Smooth muscle cell (in vitro differentiated cells): ENCODE measurements at regions not wholly inside any gene's neighbourhood (a gene's known extent, or its start where the extent isn't known, plus 50 kb on each side); places are given as distances from the start of the nearest gene placed in this dataset.

ENCODE experiments used
- DNase-seq: peaks from one replicate; lab custom pipeline; 2025; ENCODE audit not compliant: unreplicated experiment; lab: John Stamatoyannopoulos, UW
- H2AFZ ChIP-seq: fragments of 200-600 bp; sonication (generic); 2 replicates; pipeline ENCODE4 v1.6.0; 2016; ENCODE audit warnings: antibody characterized with exemption, low read depth, mild to moderate bottlenecking
- H3F3A ChIP-seq: fragments of 200-600 bp; sonication (generic); 2 replicates; pipeline ENCODE4 v1.6.0; 2017; ENCODE audit warnings: antibody characterized with exemption, low read depth
- H3K27ac ChIP-seq: fragments of 200-600 bp; sonication (generic); 2 replicates; pipeline ENCODE4 v1.5.1; 2016; ENCODE audit warnings: low read depth, mild to moderate bottlenecking
- H3K27me3 ChIP-seq: fragments of 200-600 bp; sonication (generic); 2 replicates; pipeline ENCODE4 v1.6.1; 2016; ENCODE audit warnings: low read depth, mild to moderate bottlenecking
- H3K36me3 ChIP-seq: fragments of 200-600 bp; sonication (generic); 2 replicates; pipeline ENCODE4 v1.5.1; 2016; ENCODE audit warnings: low read depth
- H3K4me1 ChIP-seq: fragments of 200-600 bp; sonication (generic); 2 replicates; pipeline ENCODE4 v1.5.1; 2016; ENCODE audit warnings: low read depth
- H3K4me2 ChIP-seq: fragments of 200-600 bp; sonication (generic); 2 replicates; pipeline ENCODE4 v1.6.0; 2016; ENCODE audit warnings: mild to moderate bottlenecking
- H3K4me3 ChIP-seq: fragments of 200-600 bp; sonication (generic); 2 replicates; pipeline ENCODE4 v1.5.1; 2016; ENCODE audit warnings: mild to moderate bottlenecking
- H3K79me2 ChIP-seq: fragments of 200-600 bp; sonication (generic); 2 replicates; pipeline ENCODE4 v1.6.0; 2016; ENCODE audit warnings: low read depth, mild to moderate bottlenecking
- H3K9ac ChIP-seq: fragments of 200-600 bp; sonication (generic); 2 replicates; pipeline ENCODE4 v1.6.0; 2016; ENCODE audit warnings: low read depth
- H3K9me3 ChIP-seq: fragments of 200-600 bp; sonication (generic); replicated peaks from 2 replicates; pipeline ENCODE4 v1.5.1; 2016; ENCODE audit warnings: low read depth
- H4K20me1 ChIP-seq: fragments of 200-600 bp; sonication (generic); 2 replicates; pipeline ENCODE4 v1.6.0; 2016; ENCODE audit warnings: low read depth
- WGBS: methylation state at CpG from one replicate; pipeline ENCODE4 v1.1.7; 2016; ENCODE audit warnings: low lambda C conversion rate; 5-methylcytosine and 5-hydroxymethylcytosine counted together
- TF ChIP-seq, protein P1 (sequence below): fragments of 200-600 bp; sonication (generic); IDR thresholded peaks from 2 replicates; pipeline ENCODE4 v1.5.1; 2017; ENCODE audit warnings: borderline replicate concordance, mild to moderate bottlenecking, antibody characterized with exemption; ENCODE audit not compliant: insufficient read depth, poor library complexity, severe bottlenecking

GRCh38 chr3:102098130-102098885 lies 249.0 kb downstream of the NFKBIZ start:
- WGBS = 84% methylated on average over 3 of the region's 3 CpGs
- no peaks in the 10 kb centered on the region for H4K20me1 ChIP-seq
- TF ChIP-seq, protein P1, sequence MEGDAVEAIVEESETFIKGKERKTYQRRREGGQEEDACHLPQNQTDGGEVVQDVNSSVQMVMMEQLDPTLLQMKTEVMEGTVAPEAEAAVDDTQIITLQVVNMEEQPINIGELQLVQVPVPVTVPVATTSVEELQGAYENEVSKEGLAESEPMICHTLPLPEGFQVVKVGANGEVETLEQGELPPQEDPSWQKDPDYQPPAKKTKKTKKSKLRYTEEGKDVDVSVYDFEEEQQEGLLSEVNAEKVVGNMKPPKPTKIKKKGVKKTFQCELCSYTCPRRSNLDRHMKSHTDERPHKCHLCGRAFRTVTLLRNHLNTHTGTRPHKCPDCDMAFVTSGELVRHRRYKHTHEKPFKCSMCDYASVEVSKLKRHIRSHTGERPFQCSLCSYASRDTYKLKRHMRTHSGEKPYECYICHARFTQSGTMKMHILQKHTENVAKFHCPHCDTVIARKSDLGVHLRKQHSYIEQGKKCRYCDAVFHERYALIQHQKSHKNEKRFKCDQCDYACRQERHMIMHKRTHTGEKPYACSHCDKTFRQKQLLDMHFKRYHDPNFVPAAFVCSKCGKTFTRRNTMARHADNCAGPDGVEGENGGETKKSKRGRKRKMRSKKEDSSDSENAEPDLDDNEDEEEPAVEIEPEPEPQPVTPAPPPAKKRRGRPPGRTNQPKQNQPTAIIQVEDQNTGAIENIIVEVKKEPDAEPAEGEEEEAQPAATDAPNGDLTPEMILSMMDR = no peak
- H3F3A ChIP-seq = no peaks in the 10 kb centered on the region
- no peaks in the 10 kb centered on the region for H3K9me3 ChIP-seq
- H3K4me3 ChIP-seq = no peak overlapping the region
- no peaks in the 10 kb centered on the region for H3K4me1 ChIP-seq
- DNase-seq = no peak
- no peak overlapping the region for H3K9ac ChIP-seq
- no peaks in the 10 kb centered on the region for H3K36me3 ChIP-seq
- no peak overlapping the region for H3K4me2 ChIP-seq
- H2AFZ ChIP-seq = no peak overlapping the region
- no peaks in the 10 kb centered on the region for H3K79me2 ChIP-seq
- no peaks in the 10 kb centered on the region for H3K27me3 ChIP-seq
- H3K27ac ChIP-seq = no peak overlapping the region

- TF ChIP-seq, protein P1 = no peak
- Histone ChIP-seq H3K36me3 (no peaks in the 10 kb centered on the region), H3K27ac (no peak overlapping the region), H3K9me3 (no peaks in the 10 kb centered on the region), H3F3A (no peaks in the 10 kb centered on the region), H3K9ac (no peak overlapping the region), H3K4me2 (no peak overlapping the region), H3K4me3 (no peak overlapping the region), H3K27me3 (no peaks in the 10 kb centered on the region), H3K79me2 (no peaks in the 10 kb centered on the region), H2AFZ (no peak overlapping the region), H3K4me1 (no peaks in the 10 kb centered on the region), H4K20me1 (no peaks in the 10 kb centered on the region)
- DNase-seq = no peak
- 81% methylated on average over 1 of the region's 1 CpG for WGBS
These were observed 250.6 kb downstream of the NFKBIZ start for GRCh38 chr3:102099913-102100312.

DNA sequence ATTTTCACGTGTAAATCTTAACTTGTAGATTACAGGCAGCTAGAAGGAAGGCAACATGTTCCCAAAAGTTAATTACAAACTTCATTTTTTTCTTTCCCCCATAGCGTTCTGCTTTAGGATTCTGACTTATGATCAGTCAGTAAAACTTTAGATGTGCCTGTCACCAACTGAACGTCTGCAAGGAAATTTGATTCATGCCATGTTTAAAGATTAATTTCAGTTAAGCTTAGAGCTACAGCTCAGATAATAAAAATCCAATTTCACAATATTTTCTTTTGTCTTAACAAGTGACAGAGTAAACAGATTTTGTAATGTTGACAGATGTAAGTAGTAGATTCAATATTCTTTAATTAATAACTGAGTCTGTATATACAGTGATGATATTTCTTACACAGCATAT lies 253.1 kb downstream of the NFKBIZ start:
- TF ChIP-seq, protein P1 = no peak
- H3K36me3 ChIP-seq = no peaks in the 10 kb centered on the region
- H3K27me3 ChIP-seq = no peaks in the 10 kb centered on the region
- no peak for DNase-seq
- no peaks in the 10 kb centered on the region for H3F3A ChIP-seq
- no peak overlapping the region for H3K4me3 ChIP-seq
- no peak overlapping the region for H3K27ac ChIP-seq
- WGBS = 67% methylated on average over 3 of the region's 3 CpGs
- H3K9me3 ChIP-seq = peaks cover 4% of the 10 kb centered on the region
- H3K9ac ChIP-seq = no peak overlapping the region
- H2AFZ ChIP-seq = no peak overlapping the region
- no peaks in the 10 kb centered on the region for H3K79me2 ChIP-seq
- no peak overlapping the region for H3K4me2 ChIP-seq
- H3K4me1 ChIP-seq = no peaks in the 10 kb centered on the region
- H4K20me1 ChIP-seq = no peaks in the 10 kb centered on the region

- DNase-seq = no peak
- peaks cover 6% of the 10 kb centered on the region for H3K9me3 ChIP-seq
- H4K20me1 ChIP-seq = no peaks in the 10 kb centered on the region
- TF ChIP-seq, protein P1 = no peak
- no peak overlapping the region for H2AFZ ChIP-seq
- no peaks in the 10 kb centered on the region for H3K27me3 ChIP-seq
- no peak overlapping the region for H3K27ac ChIP-seq
- no peak overlapping the region for H3K9ac ChIP-seq
- no peak overlapping the region for H3K4me2 ChIP-seq
- 77% methylated on average over 2 of the region's 2 CpGs for WGBS
- H3K36me3 ChIP-seq = no peaks in the 10 kb centered on the region
- H3K4me3 ChIP-seq = no peak overlapping the region
- no peaks in the 10 kb centered on the region for H3K79me2 ChIP-seq
- H3K4me1 ChIP-seq = no peaks in the 10 kb centered on the region
- no peaks in the 10 kb centered on the region for H3F3A ChIP-seq
These were observed 254.7 kb downstream of the NFKBIZ start for GRCh38 chr3:102104033-102104432.
